ENCODE measurements at regions not wholly inside any gene's neighbourhood (a gene's known extent, or its start where the extent isn't known, plus 50 kb on each side); places are given as distances from the start of the nearest gene placed in this dataset.

DNA sequence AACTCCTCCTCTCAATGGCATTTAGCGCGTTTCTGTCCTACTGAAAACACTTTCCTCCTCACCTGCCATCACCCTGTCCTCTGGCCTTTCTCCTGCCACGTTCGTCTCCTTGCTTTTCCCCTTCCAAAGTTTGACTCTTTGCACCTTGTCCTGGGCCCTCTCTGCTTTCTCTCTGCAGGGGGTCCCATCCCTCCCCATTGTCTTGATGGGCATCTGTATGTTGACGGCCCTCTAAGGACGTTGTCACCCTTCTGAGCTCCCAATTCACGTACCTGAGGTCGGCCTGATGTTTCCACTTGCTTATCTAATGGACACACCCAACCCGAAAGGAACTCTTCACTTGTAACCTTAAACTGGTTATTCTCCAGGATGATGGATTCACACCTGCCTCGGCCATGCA, 170.4 kb downstream of the WSCD1 start:
- TF ChIP-seq POLR2A (IDR thresholded peaks at IDR 0.05): no peak
- TF ChIP-seq, protein P1, sequence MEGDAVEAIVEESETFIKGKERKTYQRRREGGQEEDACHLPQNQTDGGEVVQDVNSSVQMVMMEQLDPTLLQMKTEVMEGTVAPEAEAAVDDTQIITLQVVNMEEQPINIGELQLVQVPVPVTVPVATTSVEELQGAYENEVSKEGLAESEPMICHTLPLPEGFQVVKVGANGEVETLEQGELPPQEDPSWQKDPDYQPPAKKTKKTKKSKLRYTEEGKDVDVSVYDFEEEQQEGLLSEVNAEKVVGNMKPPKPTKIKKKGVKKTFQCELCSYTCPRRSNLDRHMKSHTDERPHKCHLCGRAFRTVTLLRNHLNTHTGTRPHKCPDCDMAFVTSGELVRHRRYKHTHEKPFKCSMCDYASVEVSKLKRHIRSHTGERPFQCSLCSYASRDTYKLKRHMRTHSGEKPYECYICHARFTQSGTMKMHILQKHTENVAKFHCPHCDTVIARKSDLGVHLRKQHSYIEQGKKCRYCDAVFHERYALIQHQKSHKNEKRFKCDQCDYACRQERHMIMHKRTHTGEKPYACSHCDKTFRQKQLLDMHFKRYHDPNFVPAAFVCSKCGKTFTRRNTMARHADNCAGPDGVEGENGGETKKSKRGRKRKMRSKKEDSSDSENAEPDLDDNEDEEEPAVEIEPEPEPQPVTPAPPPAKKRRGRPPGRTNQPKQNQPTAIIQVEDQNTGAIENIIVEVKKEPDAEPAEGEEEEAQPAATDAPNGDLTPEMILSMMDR (IDR thresholded peaks at IDR 0.05): no peak

All from body of pancreas (tissue), 4 donors.